ENCODE measurements at regions not wholly inside any gene's neighbourhood (a gene's known extent, or its start where the extent isn't known, plus 50 kb on each side); places are given as distances from the start of the nearest gene placed in this dataset.
A peak's percentile ranks its signal among the peaks of the same experiment; 100 is the strongest.

DNA sequence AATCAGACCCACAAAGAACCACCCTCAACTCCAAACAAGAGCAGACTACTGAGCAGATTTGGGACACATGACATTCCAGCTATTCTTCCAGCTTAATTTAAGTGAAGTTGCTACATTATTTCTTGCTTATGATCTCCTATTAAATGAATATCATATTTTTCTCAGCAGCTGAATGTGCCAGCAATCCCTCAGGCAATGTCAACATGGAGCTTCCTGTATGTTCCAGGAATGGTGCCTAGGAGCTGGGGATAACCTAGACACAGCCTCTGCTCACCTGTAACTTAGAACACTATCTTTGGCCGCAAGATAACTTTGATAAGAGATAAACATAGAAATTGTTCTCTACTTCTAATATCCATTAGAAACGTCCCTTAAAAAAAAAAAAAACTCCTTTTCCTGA, 274.4 kb upstream of the RASGEF1B start:
- ATAC-seq (no peak), DNase-seq (no peak)
- intact Hi-C loops (cut with DNase I) = no loop called here
- Histone ChIP-seq H3K9me3 (no peaks in the 10 kb centered on the region), H3K36me3 (no peaks in the 10 kb centered on the region), H3K27ac (no peak overlapping the region), H3K4me3 (no peak overlapping the region), H3K4me1 (peaks cover 6 to 12% of the 10 kb centered on the region in 2 donors), H3K27me3 (no peaks in the 10 kb centered on the region)
- TF ChIP-seq, protein P1, sequence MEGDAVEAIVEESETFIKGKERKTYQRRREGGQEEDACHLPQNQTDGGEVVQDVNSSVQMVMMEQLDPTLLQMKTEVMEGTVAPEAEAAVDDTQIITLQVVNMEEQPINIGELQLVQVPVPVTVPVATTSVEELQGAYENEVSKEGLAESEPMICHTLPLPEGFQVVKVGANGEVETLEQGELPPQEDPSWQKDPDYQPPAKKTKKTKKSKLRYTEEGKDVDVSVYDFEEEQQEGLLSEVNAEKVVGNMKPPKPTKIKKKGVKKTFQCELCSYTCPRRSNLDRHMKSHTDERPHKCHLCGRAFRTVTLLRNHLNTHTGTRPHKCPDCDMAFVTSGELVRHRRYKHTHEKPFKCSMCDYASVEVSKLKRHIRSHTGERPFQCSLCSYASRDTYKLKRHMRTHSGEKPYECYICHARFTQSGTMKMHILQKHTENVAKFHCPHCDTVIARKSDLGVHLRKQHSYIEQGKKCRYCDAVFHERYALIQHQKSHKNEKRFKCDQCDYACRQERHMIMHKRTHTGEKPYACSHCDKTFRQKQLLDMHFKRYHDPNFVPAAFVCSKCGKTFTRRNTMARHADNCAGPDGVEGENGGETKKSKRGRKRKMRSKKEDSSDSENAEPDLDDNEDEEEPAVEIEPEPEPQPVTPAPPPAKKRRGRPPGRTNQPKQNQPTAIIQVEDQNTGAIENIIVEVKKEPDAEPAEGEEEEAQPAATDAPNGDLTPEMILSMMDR (IDR thresholded peaks at IDR 0.05) = no peak

DNA sequence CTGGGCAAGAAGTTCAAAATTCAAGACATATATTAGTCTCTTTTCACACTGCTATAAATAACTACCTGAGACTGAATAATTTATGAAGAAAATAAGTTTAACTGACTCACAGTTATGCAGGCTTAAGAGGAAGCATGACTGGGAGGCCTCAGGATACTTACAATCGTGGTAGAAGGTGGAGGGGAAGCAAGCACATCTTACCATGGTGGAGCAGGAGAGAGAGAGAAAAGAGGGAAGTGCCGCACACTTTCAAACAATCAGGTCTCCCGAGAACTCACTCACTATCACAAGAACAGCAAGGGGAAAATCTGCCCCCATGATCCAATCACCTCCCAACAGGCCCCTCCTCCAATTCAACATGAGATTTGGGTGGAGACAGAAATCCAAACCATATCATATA, 273.3 kb upstream of the RASGEF1B start:
- no peaks in the 10 kb centered on the region for H3K9me3 ChIP-seq
- H3K27me3 ChIP-seq = no peaks in the 10 kb centered on the region
- no peaks in the 10 kb centered on the region for H3K36me3 ChIP-seq
- no peak for ATAC-seq
- no peak for DNase-seq
- H3K27ac ChIP-seq = no peak overlapping the region
- H3K4me1 ChIP-seq = peaks cover 6 to 12% of the 10 kb centered on the region in 2 donors
- no peak overlapping the region for H3K4me3 ChIP-seq
- intact Hi-C loops (cut with DNase I) = no loop called here
- TF ChIP-seq, protein P1 (IDR thresholded peaks at IDR 0.05) = no peak

DNA sequence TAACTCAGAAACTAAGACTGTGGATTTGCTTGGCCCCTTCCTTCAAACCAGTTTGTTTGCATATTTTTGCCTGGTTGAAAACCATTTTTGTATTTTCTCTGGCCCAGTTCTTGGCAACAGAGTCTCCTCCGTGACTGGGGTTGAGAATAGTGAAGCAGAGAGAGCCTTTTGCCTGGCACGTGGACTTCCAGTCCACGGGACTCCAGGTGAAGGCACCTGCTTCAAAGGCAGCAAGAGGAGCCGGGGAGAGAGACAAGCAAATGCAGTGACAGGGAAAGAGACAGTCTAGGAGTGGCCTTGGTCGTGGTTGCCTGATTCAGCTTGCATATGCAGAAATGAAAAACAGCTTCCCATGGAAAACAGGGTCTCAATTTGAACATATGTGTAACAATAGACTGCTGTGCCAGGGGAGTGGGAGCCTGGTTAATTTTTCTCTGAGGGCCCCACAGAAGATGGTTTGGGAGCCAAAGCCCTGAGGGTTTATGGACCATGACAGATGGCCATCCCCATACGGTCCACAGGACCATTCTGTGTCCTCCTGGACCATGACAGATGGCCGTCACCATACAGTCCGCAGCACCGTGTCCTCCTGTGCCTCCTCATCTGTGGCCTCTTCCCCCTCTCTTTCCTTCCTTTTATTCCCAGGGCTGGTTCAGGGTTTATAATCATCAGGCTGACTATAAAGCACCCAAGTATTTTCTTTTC, 272.2 kb upstream of the RASGEF1B start:
- Histone ChIP-seq H3K27ac (no peak overlapping the region), H3K27me3 (no peaks in the 10 kb centered on the region), H3K4me3 (no peak overlapping the region), H3K4me1 (peaks cover 6 to 12% of the 10 kb centered on the region in 2 donors), H3K36me3 (no peaks in the 10 kb centered on the region), H3K9me3 (no peaks in the 10 kb centered on the region)
- TF ChIP-seq, protein P1 (IDR thresholded peaks at IDR 0.05) = no peak
- intact Hi-C loops (cut with DNase I) = no loop called here
- DNase-seq = no peak
- no peak for ATAC-seq

DNA sequence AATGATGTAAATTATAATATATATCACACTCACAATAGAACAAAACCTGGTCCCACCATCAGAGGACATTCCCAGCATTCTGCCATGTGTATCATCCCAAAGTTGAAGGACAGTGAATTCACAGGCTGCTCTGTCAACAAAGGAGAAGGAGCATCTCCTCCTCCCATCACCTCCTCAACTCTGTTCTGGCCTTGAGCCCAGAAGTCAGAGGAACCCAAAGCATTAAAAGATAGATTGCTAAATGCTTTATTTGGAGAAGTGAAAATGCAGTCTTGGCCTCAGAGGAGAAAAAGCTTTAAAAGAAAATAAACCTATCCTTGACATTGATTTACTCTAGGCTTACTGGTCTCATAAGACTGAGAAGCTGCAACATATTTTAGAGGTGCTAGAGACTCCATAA, 268.8 kb upstream of the RASGEF1B start:
- TF ChIP-seq, protein P1 (IDR thresholded peaks at IDR 0.05) = no peak
- intact Hi-C loops (cut with DNase I) = no loop called here
- ATAC-seq = peak; percentile 36

DNA sequence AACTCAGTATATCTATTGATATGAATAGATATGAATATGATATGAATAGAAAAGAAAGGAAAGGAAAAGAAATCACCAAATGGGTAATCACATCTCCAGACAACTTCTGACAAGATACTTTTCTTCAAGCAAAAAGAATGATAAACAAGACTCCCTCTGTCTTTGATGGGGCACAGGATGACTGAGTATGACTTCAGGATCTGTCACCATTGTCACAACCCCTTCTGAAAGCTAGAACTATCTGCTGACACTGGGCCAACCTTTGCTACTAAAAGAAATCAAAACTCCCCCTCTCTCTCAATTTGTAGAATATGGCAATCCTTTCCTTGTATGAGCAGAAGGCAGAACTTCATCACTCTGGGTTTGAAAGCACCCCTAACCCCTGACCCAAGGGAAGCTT, 267.2 kb upstream of the RASGEF1B start:
- DNase-seq = no peak
- Histone ChIP-seq H3K36me3 (no peaks in the 10 kb centered on the region), H3K27ac (no peak overlapping the region), H3K27me3 (no peaks in the 10 kb centered on the region), H3K4me3 (no peak overlapping the region), H3K9me3 (no peaks in the 10 kb centered on the region), H3K4me1 (no peaks in the 10 kb centered on the region)
- intact Hi-C loops (cut with DNase I) = no loop called here
- ATAC-seq = no peak
- TF ChIP-seq, protein P1 (IDR thresholded peaks at IDR 0.05) = no peak

More for the DNA sequence above, 268.8 kb upstream of the RASGEF1B start:
- DNase-seq = no peak
- no peak overlapping the region for H3K27ac ChIP-seq
- H3K36me3 ChIP-seq = no peaks in the 10 kb centered on the region
- no peaks in the 10 kb centered on the region for H3K9me3 ChIP-seq
- no peak overlapping the region for H3K4me3 ChIP-seq
- no peaks in the 10 kb centered on the region for H3K4me1 ChIP-seq
- H3K27me3 ChIP-seq = no peaks in the 10 kb centered on the region
